Mesenchymal stem cell (in vitro differentiated cells and primary cell): ENCODE measurements at regions not wholly inside any gene's neighbourhood (a gene's known extent, or its start where the extent isn't known, plus 50 kb on each side); places are given as distances from the start of the nearest gene placed in this dataset.
"Not testable (repeated sequence)": the region's sequence is repeated elsewhere in the genome, so short reads cannot be mapped to it uniquely, and the experiment has no call there.

ENCODE experiments used
- DNase-seq: peaks from one replicate; pipeline ENCODE4 v3.0.0-alpha.2; 2013
- H2AFZ ChIP-seq: one replicate; pipeline ENCODE4 v1.6.1; 2013; ENCODE audit warnings: low read depth, mild to moderate bottlenecking, control low read depth, inconsistent platforms, low read length, moderate library complexity
- H2AK5ac ChIP-seq: 2 replicates; pipeline ENCODE4 v1.6.1; 2013; ENCODE audit warnings: low read length, moderate library complexity, mild to moderate bottlenecking, inconsistent platforms; ENCODE audit not compliant: severe bottlenecking
- H2BK120ac ChIP-seq: one replicate; pipeline ENCODE4 v1.6.1; 2013; ENCODE audit warnings: low read depth, mild to moderate bottlenecking, inconsistent platforms, low read length, moderate library complexity
- H2BK12ac ChIP-seq, 2 experiments: one replicate each; pipeline ENCODE4 v1.6.1; 2013; ENCODE audit warnings: inconsistent platforms in 2 of 2, low read length in 2 of 2, mild to moderate bottlenecking in 2 of 2, moderate library complexity in 2 of 2, control low read depth in 1 of 2
- H2BK15ac ChIP-seq: one replicate; pipeline ENCODE4 v1.6.1; 2013; ENCODE audit warnings: mild to moderate bottlenecking, low read depth, inconsistent platforms; ENCODE audit not compliant: poor library complexity, severe bottlenecking
- H2BK5ac ChIP-seq: 2 replicates; pipeline ENCODE4 v1.6.1; 2013; ENCODE audit warnings: low read depth, mild to moderate bottlenecking, low read length, control low read depth, inconsistent platforms; ENCODE audit not compliant: poor library complexity, severe bottlenecking
- H3K14ac ChIP-seq, 2 experiments: one replicate each; pipeline ENCODE4 v1.6.1; 2013; ENCODE audit warnings: inconsistent platforms in 2 of 2, low read length in 2 of 2, control low read depth in 1 of 2, mild to moderate bottlenecking in 1 of 2, moderate library complexity in 1 of 2
- H3K18ac ChIP-seq, 2 experiments: one replicate each; pipeline ENCODE4 v1.6.1; 2013; ENCODE audit warnings: inconsistent platforms in 2 of 2, low read length in 2 of 2, control low read depth in 1 of 2, low read depth in 1 of 2, mild to moderate bottlenecking in 1 of 2
- H3K23ac ChIP-seq, 2 experiments: one replicate each; pipeline ENCODE4 v1.6.1; 2013; ENCODE audit warnings: inconsistent platforms in 2 of 2, low read length in 2 of 2, mild to moderate bottlenecking in 2 of 2, moderate library complexity in 2 of 2, control low read depth in 1 of 2
- H3K27ac ChIP-seq: 2 replicates; pipeline ENCODE4 v1.5.1; 2013; ENCODE audit warnings: mild to moderate bottlenecking, moderate library complexity, low read length, control low read depth, inconsistent platforms; ENCODE audit not compliant: poor library complexity, severe bottlenecking
- H3K27me3 ChIP-seq, 2 experiments: 2 replicates each; pipeline versions ENCODE4 v1.6.1 to v1.7.0; 2013; ENCODE audit warnings: low read length in 2 of 2, mild to moderate bottlenecking in 2 of 2, moderate library complexity in 2 of 2, control low read depth in 1 of 2, inconsistent platforms in 1 of 2; ENCODE audit not compliant: control insufficient read depth in 1 of 2, insufficient read depth in 1 of 2
- H3K36me3 ChIP-seq, 2 experiments: 2 replicates each; pipeline versions ENCODE4 v1.6.1 to v1.7.0; 2013; ENCODE audit warnings: low read length in 2 of 2, control low read depth in 1 of 2, inconsistent platforms in 1 of 2, low read depth in 1 of 2, mild to moderate bottlenecking in 1 of 2; ENCODE audit not compliant: insufficient read depth in 2 of 2, control insufficient read depth in 1 of 2
- H3K4ac ChIP-seq, 2 experiments: one replicate each; pipeline ENCODE4 v1.6.1; 2013; ENCODE audit warnings: inconsistent platforms in 2 of 2, low read length in 2 of 2, mild to moderate bottlenecking in 2 of 2, moderate library complexity in 2 of 2, control low read depth in 1 of 2, low read depth in 1 of 2
- H3K4me1 ChIP-seq: 2 replicates; pipeline ENCODE4 v1.6.1; 2013; ENCODE audit warnings: low read depth, low read length, control low read depth; ENCODE audit not compliant: control insufficient read depth, insufficient read depth
- H3K4me2 ChIP-seq: 2 replicates; pipeline ENCODE4 v1.6.1; 2013; ENCODE audit warnings: low read length, mild to moderate bottlenecking, inconsistent platforms; ENCODE audit not compliant: poor library complexity, severe bottlenecking
- H3K4me3 ChIP-seq, 2 experiments: 2 replicates each; pipeline versions ENCODE4 v1.5.1 to v1.7.0; 2013; ENCODE audit warnings: low read length in 2 of 2, mild to moderate bottlenecking in 2 of 2, control low read depth in 1 of 2, low read depth in 1 of 2; ENCODE audit not compliant: insufficient read depth in 1 of 2
- H3K79me1 ChIP-seq: replicated peaks from 2 replicates; pipeline ENCODE4 v1.6.1; 2013; ENCODE audit warnings: mild to moderate bottlenecking, control low read depth, low read length, inconsistent platforms; ENCODE audit not compliant: poor library complexity, severe bottlenecking
- H3K9ac ChIP-seq: 2 replicates; pipeline ENCODE4 v1.7.0; 2013; ENCODE audit warnings: mild to moderate bottlenecking, low read length, moderate library complexity
- H3K9me3 ChIP-seq: 2 replicates; pipeline ENCODE4 v1.7.0; 2013; ENCODE audit warnings: mild to moderate bottlenecking, low read length; ENCODE audit not compliant: control insufficient read depth
- H4K8ac ChIP-seq: one replicate; pipeline ENCODE4 v1.6.1; 2013; ENCODE audit warnings: inconsistent platforms, mild to moderate bottlenecking, low read length, moderate library complexity
- H4K91ac ChIP-seq: one replicate; pipeline ENCODE4 v1.6.1; 2013; ENCODE audit warnings: mild to moderate bottlenecking, low read length, inconsistent platforms
- WGBS: methylation state at CpG from one replicate; pipeline ENCODE4 v1.1.7; 2013; ENCODE audit warnings: mixed read lengths; 5-methylcytosine and 5-hydroxymethylcytosine counted together

GRCh38 chr6:11940532-11941166 is 71.5 kb upstream of the HIVEP1 start:
- H3K9ac ChIP-seq, H4K91ac ChIP-seq, H3K18ac ChIP-seq, H3K4me1 ChIP-seq, H4K8ac ChIP-seq, H2BK5ac ChIP-seq, H3K4me2 ChIP-seq, H2AK5ac ChIP-seq, H3K9me3 ChIP-seq, H3K4me3 ChIP-seq, H3K36me3 ChIP-seq, H2BK12ac ChIP-seq, H3K4ac ChIP-seq, H2AFZ ChIP-seq, H3K79me1 ChIP-seq, H2BK15ac ChIP-seq, H3K27me3 ChIP-seq, H3K23ac ChIP-seq, DNase-seq, H3K27ac ChIP-seq, H2BK120ac ChIP-seq, H3K14ac ChIP-seq: not testable (repeated sequence)
- 89% methylated on average over 5 of the region's 8 CpGs for WGBS

- Histone ChIP-seq H4K8ac (no peak overlapping the region), H3K9me3 (no peaks in the 10 kb centered on the region), H3K14ac (no peak overlapping the region), H3K4me3 (no peak overlapping the region), H4K91ac (no peak overlapping the region), H3K27me3 (no peaks in the 10 kb centered on the region), H3K79me1 (no peaks in the 10 kb centered on the region), H2BK15ac (no peak overlapping the region), H3K9ac (no peak overlapping the region), H2BK12ac (no peak overlapping the region), H3K27ac (no peak overlapping the region), H3K4me1 (peaks cover 4% of the 10 kb centered on the region), H2BK120ac (no peak overlapping the region), H2AK5ac (no peak overlapping the region), H3K4me2 (no peak overlapping the region), H2AFZ (no peak overlapping the region), H3K18ac (no peak overlapping the region), H2BK5ac (no peak overlapping the region), H3K4ac (no peak overlapping the region), H3K23ac (no peak overlapping the region), H3K36me3 (no peaks in the 10 kb centered on the region)
- DNase-seq: no peak
- WGBS: 76% methylated on average over 8 of the region's 8 CpGs
These were observed 73.7 kb upstream of the HIVEP1 start for GRCh38 chr6:11938285-11938890.

GRCh38 chr6:11934638-11935037 is 77.5 kb upstream of the HIVEP1 start:
- Histone ChIP-seq H3K4me1 (peaks cover 4% of the 10 kb centered on the region), H3K9ac (no peak overlapping the region), H3K27ac (no peak overlapping the region), H4K8ac (no peak overlapping the region), H3K9me3 (no peaks in the 10 kb centered on the region), H3K4me2 (no peak overlapping the region), H3K14ac (no peak overlapping the region), H3K4me3 (no peak overlapping the region), H2BK15ac (no peak overlapping the region), H3K23ac (no peak overlapping the region), H2AK5ac (no peak overlapping the region), H3K36me3 (no peaks in the 10 kb centered on the region), H4K91ac (no peak overlapping the region), H3K27me3 (no peaks in the 10 kb centered on the region), H2AFZ (no peak overlapping the region), H2BK120ac (no peak overlapping the region), H2BK12ac (no peak overlapping the region), H3K18ac (no peak overlapping the region), H2BK5ac (no peak overlapping the region), H3K4ac (no peak overlapping the region), H3K79me1 (no peaks in the 10 kb centered on the region)
- DNase-seq: no peak
- 97% methylated on average over 5 of the region's 6 CpGs for WGBS

- not testable (repeated sequence) for H2AFZ ChIP-seq, H3K4me2 ChIP-seq, H3K9ac ChIP-seq, H3K14ac ChIP-seq, H3K4ac ChIP-seq, H2BK12ac ChIP-seq, H4K91ac ChIP-seq, H3K36me3 ChIP-seq, H3K18ac ChIP-seq, H3K4me1 ChIP-seq, H3K9me3 ChIP-seq, H3K27ac ChIP-seq, DNase-seq, H2BK120ac ChIP-seq, H3K23ac ChIP-seq, H2AK5ac ChIP-seq, H2BK15ac ChIP-seq, H3K79me1 ChIP-seq, H2BK5ac ChIP-seq, H3K27me3 ChIP-seq, H3K4me3 ChIP-seq, H4K8ac ChIP-seq
- WGBS: 93% methylated on average over 33 of the region's 33 CpGs
These were observed 79.2 kb upstream of the HIVEP1 start for GRCh38 chr6:11932892-11933291.
